GM12878 (cell line): ENCODE measurements at regions not wholly inside any gene's neighbourhood (a gene's known extent, or its start where the extent isn't known, plus 50 kb on each side); places are given as distances from the start of the nearest gene placed in this dataset.

Source experiments
- BHLHE40 ChIP-seq, 2 experiments: fragments of 450-650 bp in 1 of 2; IDR thresholded peaks; 2 replicates each; pipeline ENCODE4 v1.6.1; 2011 to 2017; ENCODE audit warnings: low read depth in 2 of 2, borderline replicate concordance in 1 of 2, improper control_type of control experiment in 1 of 2, low read length in 1 of 2, mild to moderate bottlenecking in 1 of 2
- EP300 ChIP-seq, 2 experiments: fragments of 150-350 bp in 1 of 2; IDR thresholded peaks; 2 replicates each; pipeline ENCODE4 v1.6.1; 2011 to 2012; ENCODE audit warnings: low read depth in 2 of 2, low read length in 2 of 2, borderline replicate concordance in 1 of 2, improper control_type of control experiment in 1 of 2, inconsistent platforms in 1 of 2; ENCODE audit not compliant: control insufficient read depth in 1 of 2
- FOS ChIP-seq: IDR thresholded peaks from 3 replicates; pipeline ENCODE4 v1.6.1; 2011; ENCODE audit warnings: borderline replicate concordance; ENCODE audit not compliant: insufficient read length; ENCODE audit errors: extremely low read depth
- IKZF1 ChIP-seq: fragments of 450-650 bp; conservative IDR thresholded peaks from 2 replicates; pipeline ENCODE4 v1.6.1; 2017; ENCODE audit warnings: antibody characterized with exemption, mild to moderate bottlenecking
- JUND ChIP-seq: IDR thresholded peaks from 2 replicates; pipeline ENCODE4 v1.6.1; 2012; ENCODE audit warnings: low read depth, mild to moderate bottlenecking, low read length, improper control_type of control experiment, moderate library complexity
- KAT2A ChIP-seq: conservative IDR thresholded peaks from 2 replicates; pipeline ENCODE4 v1.6.1; 2011; ENCODE audit warnings: low read depth, low read length; ENCODE audit not compliant: control insufficient read depth
- MLLT1 ChIP-seq: fragments of 450-650 bp; IDR thresholded peaks from 2 replicates; pipeline ENCODE4 v1.6.1; 2016; ENCODE audit warnings: mild to moderate bottlenecking
- NKRF ChIP-seq: fragments of 450-650 bp; conservative IDR thresholded peaks from 2 replicates; pipeline ENCODE4 v1.6.1; 2017; ENCODE audit warnings: mild to moderate bottlenecking, moderate library complexity
- NR2C1 ChIP-seq: fragments of 450-650 bp; IDR thresholded peaks from 2 replicates; pipeline ENCODE4 v1.6.1; 2017; ENCODE audit warnings: antibody characterized with exemption, mild to moderate bottlenecking, moderate library complexity
- RELB ChIP-seq: fragments of 450-650 bp; IDR thresholded peaks from 2 replicates; pipeline ENCODE4 v1.6.1; 2017; ENCODE audit warnings: low read depth, mild to moderate bottlenecking, moderate library complexity
- SIN3A ChIP-seq: IDR thresholded peaks from 2 replicates; pipeline ENCODE4 v1.6.1; 2012; ENCODE audit warnings: low read depth, low read length, improper control_type of control experiment
- STAT1 ChIP-seq: fragments of 450-650 bp; conservative IDR thresholded peaks from 2 replicates; pipeline ENCODE4 v1.6.1; 2014; ENCODE audit warnings: antibody characterized with exemption, mild to moderate bottlenecking
- ZBTB11 ChIP-seq: fragments of 450-650 bp; formaldehyde crosslinking; IDR thresholded peaks from 2 replicates; pipeline ENCODE4 v1.5.0; 2022; ENCODE audit warnings: mild to moderate bottlenecking, missing genetic modification characterization
- ZNF207 ChIP-seq: fragments of 450-650 bp; IDR thresholded peaks from 2 replicates; pipeline ENCODE4 v1.6.1; 2014; ENCODE audit warnings: antibody characterized with exemption, mild to moderate bottlenecking, borderline replicate concordance

GRCh38 chr1:47565092-47565491 lies 127.2 kb downstream of the FOXD2 start (continued):
- no peak for TF ChIP-seq RELB
- no peak for TF ChIP-seq BHLHE40 (IDR thresholded peaks at IDR 0.05; ENCODE audit: borderline replicate concordance in 1 of 2, low read depth in 2 of 2, low read length in 1 of 2)
- no peak for TF ChIP-seq IKZF1
- no peak for TF ChIP-seq SIN3A
- no peak for TF ChIP-seq MLLT1
- no peak for TF ChIP-seq STAT1
- no peak for TF ChIP-seq KAT2A
- TF ChIP-seq ZNF207 = no peak
- TF ChIP-seq FOS = no peak
- no peak for TF ChIP-seq EP300 (IDR thresholded peaks at IDR 0.05; ENCODE audit: borderline replicate concordance in 1 of 2, control insufficient read depth in 1 of 2, low read depth in 2 of 2, low read length in 2 of 2)
- no peak for TF ChIP-seq ZBTB11
- TF ChIP-seq NR2C1 = no peak
- no peak for TF ChIP-seq JUND
- TF ChIP-seq NKRF = no peak
